GM10266 (cell line): ENCODE measurements at regions not wholly inside any gene's neighbourhood (a gene's known extent, or its start where the extent isn't known, plus 50 kb on each side); places are given as distances from the start of the nearest gene placed in this dataset.

Source experiments
- DNase-seq: peaks from one replicate; pipeline ENCODE4 v3.0.0; 2012; ENCODE audit errors: extremely low spot score
- TF ChIP-seq, protein P1 (sequence below): IDR thresholded peaks from 2 replicates; pipeline ENCODE4 v1.5.1; 2012; ENCODE audit warnings: mild to moderate bottlenecking, low read depth; ENCODE audit not compliant: control insufficient read depth, insufficient read depth; ENCODE audit errors: missing control alignments

DNA sequence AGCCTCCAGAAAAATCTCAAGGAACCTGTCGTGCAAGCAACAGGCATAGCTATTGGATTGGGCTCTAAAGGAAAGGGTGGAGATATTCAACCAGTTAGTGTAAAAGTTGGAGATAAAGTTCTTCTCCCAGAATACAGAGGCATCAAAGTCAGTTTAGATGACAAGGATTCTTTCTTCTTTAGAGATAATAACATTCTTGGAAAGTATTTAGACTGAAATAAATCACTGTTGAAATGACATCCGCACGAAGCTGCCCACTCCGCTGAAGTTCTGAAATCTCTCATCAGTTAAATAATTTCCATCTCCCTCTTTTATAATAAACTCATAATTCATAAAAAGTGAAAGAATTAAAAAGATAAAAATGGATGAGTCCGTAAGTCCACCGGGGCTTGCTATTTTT is 1354.9 kb upstream of the TMEM132C start:
- no peak for DNase-seq

DNA sequence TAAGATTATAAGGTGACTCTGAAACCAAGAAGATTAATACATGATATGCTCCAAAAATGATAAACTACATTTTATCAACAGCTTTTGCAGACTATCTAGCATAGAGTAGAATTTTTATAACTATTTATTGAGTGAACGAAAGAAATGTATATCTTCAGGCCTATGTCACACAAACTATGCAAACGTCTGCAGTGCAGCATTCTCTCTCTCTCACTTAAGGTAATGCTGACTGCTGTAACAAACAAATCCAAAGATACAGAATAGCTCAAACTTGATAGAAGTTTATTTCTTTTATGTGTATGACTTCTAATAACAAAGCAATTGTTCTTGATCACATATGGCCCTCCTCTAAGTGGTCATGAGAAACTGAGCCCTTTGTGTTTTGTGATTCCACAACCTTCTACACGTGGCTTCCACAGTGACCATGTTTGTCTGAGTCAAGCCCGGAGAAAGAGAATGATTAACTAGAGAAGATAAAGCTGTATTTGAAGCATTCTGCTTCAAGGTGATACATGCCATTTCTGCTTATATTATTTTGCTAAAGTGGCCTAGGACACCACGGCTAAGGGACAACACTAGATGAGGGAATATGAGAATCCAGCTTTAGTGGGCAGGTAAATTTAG is 1352.7 kb upstream of the TMEM132C start:
- TF ChIP-seq, protein P1, sequence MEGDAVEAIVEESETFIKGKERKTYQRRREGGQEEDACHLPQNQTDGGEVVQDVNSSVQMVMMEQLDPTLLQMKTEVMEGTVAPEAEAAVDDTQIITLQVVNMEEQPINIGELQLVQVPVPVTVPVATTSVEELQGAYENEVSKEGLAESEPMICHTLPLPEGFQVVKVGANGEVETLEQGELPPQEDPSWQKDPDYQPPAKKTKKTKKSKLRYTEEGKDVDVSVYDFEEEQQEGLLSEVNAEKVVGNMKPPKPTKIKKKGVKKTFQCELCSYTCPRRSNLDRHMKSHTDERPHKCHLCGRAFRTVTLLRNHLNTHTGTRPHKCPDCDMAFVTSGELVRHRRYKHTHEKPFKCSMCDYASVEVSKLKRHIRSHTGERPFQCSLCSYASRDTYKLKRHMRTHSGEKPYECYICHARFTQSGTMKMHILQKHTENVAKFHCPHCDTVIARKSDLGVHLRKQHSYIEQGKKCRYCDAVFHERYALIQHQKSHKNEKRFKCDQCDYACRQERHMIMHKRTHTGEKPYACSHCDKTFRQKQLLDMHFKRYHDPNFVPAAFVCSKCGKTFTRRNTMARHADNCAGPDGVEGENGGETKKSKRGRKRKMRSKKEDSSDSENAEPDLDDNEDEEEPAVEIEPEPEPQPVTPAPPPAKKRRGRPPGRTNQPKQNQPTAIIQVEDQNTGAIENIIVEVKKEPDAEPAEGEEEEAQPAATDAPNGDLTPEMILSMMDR, result no peak
- DNase-seq, result no peak

More for the DNA sequence above, 1354.9 kb upstream of the TMEM132C start:
- TF ChIP-seq, protein P1, result no peak

DNA sequence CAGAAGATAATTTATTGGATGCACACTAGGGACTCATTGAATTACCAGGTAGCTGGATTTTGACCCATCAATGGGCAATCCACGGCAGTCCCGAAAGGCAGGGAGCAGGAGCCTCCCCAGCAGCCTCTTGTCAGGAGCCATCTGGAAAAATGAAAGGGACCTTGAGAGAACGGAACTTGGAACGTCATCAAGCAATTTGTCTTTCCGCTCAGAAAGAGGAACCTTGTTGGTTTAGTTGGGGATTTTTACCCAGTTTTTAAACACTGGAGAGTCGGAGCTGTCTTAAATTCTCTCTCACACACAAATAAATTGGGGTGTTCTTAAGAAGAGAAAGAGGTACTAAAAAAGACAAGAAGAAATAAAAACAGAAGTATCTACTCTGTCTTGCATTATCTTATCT is 1351.7 kb upstream of the TMEM132C start:
- DNase-seq, result no peak
- TF ChIP-seq, protein P1, result no peak

DNA sequence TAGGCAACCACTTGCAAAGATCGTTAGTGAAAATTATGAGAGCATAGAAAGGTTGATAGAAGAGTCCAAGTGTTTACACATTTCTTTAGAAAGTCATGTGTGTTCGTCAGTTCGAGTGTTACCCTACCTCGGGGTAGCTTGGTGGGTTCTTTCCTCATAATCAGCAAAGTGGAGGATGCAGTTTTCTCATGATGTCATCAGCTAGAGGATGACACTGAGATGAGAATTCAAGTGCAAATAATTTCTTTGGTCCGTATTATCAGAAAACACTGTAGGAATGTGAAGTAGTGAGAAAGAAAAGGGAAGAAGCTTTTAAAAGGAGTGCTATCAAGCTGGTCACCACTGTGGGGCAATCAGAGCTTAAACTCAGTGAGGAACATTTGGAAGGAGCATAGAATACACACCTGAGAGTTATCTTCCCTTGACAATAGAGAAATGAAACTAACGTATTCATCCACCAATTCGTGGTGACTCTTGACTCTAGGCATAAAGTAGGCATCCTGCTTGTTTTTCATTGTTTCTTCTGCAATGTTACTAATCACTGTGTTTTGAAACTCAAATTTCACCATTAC is 1340.9 kb upstream of the TMEM132C start:
- DNase-seq, result no peak
- TF ChIP-seq, protein P1, result no peak

DNA sequence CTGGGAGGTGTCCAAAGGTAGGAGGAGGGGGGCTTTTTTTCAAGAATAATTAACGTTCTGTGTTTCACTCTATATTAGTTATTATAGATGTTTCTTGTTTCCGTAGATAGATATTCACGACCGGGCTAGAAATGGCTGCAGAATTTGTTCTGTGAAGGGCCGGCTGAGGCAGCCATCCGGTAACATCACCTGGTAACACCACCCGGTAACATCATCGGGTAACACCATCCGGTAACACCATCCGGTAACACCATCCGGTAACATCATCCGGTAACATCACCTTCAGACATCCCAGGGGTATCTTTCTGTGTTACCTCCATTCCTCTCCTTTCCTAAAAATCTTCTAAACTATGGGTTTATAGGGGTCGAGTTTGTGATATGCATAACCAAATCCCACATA is 1336.7 kb upstream of the TMEM132C start:
- DNase-seq, result no peak
- TF ChIP-seq, protein P1, result no peak

DNA sequence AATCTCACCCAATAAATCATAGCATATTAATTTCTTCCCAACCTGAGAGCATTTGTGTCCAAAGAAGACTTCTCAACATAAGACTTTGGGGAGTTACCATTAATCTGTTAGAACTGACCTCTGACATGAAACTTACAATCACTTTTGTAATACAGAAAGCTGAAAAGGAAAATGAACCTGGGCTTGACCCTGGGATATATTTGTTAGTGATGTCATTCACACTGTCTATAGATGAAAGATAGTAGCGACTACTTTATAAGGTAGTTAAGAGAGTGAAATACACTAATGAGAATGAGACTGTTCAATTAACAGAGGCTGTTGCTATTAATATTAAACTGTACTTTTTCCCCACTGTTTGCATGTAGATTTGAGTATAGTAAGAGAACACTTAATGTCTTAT is 1334.8 kb upstream of the TMEM132C start:
- DNase-seq, result no peak
- TF ChIP-seq, protein P1, result no peak

DNA sequence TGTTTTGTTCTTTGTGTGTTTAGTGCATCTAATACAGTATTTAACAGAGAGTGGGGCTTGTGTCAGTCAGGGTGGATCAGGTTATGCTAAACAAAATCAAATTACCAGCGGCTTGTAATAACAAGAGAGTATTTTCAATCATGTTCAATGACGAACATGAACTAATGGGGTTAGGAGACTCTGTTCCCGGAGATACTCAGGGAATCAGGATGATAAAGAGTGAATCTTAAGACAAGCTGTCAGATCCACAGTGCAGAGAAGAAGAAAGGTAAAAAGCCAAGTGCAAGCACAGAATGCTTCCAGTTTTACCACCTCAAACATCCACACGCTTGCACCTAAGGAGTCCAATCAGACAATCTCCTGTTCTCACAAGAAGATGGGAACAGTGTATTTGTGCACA is 1331.5 kb upstream of the TMEM132C start:
- DNase-seq, result no peak

More for the DNA sequence above, 1331.5 kb upstream of the TMEM132C start:
- TF ChIP-seq, protein P1, result no peak
